ENCODE measurements at regions not wholly inside any gene's neighbourhood (a gene's known extent, or its start where the extent isn't known, plus 50 kb on each side); places are given as distances from the start of the nearest gene placed in this dataset.

DNA sequence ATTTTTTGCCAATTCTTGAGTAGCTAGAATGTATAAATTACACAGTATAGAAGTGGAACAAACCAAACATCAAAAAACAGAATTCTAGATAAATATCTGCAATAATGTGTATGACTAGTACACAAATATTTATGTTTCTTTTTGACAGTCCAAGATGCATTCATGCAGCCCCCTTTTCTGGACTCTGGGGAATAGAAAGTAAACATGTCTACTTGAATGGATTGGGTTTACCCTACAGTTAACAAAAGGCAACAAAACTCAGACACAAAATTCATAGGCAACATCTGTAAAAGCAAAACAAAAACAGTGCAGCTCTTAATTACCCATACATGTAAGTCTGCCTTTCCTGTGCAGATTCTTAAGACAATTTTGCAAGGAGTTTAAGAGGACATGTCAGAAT lies 419.4 kb upstream of the DACH1 start:
- intact Hi-C loops (cut with DNase I): no loop called here
- Histone ChIP-seq H3K36me3 (no peaks in the 10 kb centered on the region), H3K4me3 (no peak overlapping the region), H3K27me3 (no peaks in the 10 kb centered on the region), H3K9me3 (no peaks in the 10 kb centered on the region), H3K27ac (no peak overlapping the region), H3K4me1 (no peaks in the 10 kb centered on the region)
- TF ChIP-seq, protein P1, sequence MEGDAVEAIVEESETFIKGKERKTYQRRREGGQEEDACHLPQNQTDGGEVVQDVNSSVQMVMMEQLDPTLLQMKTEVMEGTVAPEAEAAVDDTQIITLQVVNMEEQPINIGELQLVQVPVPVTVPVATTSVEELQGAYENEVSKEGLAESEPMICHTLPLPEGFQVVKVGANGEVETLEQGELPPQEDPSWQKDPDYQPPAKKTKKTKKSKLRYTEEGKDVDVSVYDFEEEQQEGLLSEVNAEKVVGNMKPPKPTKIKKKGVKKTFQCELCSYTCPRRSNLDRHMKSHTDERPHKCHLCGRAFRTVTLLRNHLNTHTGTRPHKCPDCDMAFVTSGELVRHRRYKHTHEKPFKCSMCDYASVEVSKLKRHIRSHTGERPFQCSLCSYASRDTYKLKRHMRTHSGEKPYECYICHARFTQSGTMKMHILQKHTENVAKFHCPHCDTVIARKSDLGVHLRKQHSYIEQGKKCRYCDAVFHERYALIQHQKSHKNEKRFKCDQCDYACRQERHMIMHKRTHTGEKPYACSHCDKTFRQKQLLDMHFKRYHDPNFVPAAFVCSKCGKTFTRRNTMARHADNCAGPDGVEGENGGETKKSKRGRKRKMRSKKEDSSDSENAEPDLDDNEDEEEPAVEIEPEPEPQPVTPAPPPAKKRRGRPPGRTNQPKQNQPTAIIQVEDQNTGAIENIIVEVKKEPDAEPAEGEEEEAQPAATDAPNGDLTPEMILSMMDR (IDR thresholded peaks at IDR 0.05): no peak
- no peak for TF ChIP-seq POLR2A (IDR thresholded peaks at IDR 0.05)
- no peak for DNase-seq

DNA sequence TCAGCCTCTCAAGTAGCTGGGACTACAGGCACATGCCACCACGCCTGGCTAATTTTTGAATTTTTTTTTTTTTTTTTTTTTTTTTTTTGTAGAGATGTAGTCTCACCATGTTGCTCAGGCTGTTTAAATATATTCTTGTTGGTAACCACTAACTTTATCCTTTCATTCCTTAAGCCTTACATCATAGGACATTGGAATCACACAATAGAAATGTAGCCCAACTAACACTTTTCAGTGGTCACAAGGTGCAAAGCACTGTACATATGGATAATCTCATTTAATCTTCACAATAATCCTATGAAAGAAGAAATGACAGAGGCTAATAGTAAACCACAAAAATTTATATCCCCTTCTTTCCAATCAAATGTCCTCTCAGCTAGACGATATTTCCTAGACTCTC lies 417.8 kb upstream of the DACH1 start:
- no peaks in the 10 kb centered on the region for H3K27me3 ChIP-seq
- no peaks in the 10 kb centered on the region for H3K9me3 ChIP-seq
- 76 to 85% methylated on average over 2 of the region's 2 CpGs for WGBS, 2 donors
- no peak for TF ChIP-seq POLR2A (IDR thresholded peaks at IDR 0.05)
- TF ChIP-seq, protein P1 (IDR thresholded peaks at IDR 0.05): no peak
- DNase-seq: no peak
- no peak overlapping the region for H3K4me3 ChIP-seq
- intact Hi-C loops (cut with DNase I): no loop called here
- no peaks in the 10 kb centered on the region for H3K36me3 ChIP-seq
- no peaks in the 10 kb centered on the region for H3K4me1 ChIP-seq
- H3K27ac ChIP-seq: no peak overlapping the region

DNA sequence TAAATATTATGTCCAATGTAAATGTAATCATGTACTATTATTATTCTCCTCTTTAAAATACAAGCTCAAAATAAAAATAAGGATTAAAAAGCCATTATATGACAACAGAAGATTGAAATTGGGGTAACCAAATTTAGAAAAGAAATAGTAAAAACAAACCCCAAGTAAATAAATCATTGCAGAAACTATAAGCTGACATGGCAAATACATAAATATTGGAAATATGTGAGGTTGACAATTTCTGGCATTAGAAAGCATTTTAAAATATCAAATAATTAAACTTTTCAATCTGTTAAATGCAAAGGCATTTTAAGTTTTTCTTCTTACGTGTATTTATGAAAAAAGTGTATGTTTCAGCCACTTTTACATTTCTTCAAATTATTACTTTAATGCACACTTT lies 394.7 kb upstream of the DACH1 start:
- no peak overlapping the region for H3K27ac ChIP-seq
- no peak for DNase-seq
- 74 to 83% methylated on average over 1 of the region's 1 CpG for WGBS, 2 donors
- H3K36me3 ChIP-seq: no peaks in the 10 kb centered on the region
- TF ChIP-seq, protein P1 (IDR thresholded peaks at IDR 0.05): no peak
- TF ChIP-seq POLR2A (IDR thresholded peaks at IDR 0.05): no peak
- intact Hi-C loops (cut with DNase I): no loop called here
- H3K4me3 ChIP-seq: no peak overlapping the region
- H3K27me3 ChIP-seq: no peaks in the 10 kb centered on the region
- no peaks in the 10 kb centered on the region for H3K9me3 ChIP-seq
- no peaks in the 10 kb centered on the region for H3K4me1 ChIP-seq

DNA sequence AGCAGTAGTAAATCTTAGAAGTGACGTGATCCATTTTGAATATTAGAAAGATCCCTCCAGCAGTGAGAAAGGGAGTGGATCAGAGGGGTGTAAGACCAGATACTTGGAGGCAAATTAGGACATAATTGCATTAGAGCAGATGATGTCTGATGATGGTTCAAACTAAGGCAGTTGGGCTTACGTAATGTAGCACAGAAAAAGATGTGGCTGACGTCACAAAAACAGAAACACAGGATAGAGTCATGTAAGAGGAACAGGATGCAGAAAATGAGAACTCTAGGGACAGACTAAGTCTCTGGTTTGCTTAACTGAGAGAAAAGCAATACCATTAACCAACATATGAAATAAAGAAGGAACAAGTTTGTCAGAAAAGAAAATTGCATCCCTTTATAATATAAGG lies 392.5 kb upstream of the DACH1 start:
- Histone ChIP-seq H3K27ac (no peak overlapping the region), H3K9me3 (no peaks in the 10 kb centered on the region), H3K4me3 (no peak overlapping the region), H3K27me3 (no peaks in the 10 kb centered on the region), H3K36me3 (no peaks in the 10 kb centered on the region), H3K4me1 (no peaks in the 10 kb centered on the region)
- no peak for DNase-seq
- TF ChIP-seq, protein P1 (IDR thresholded peaks at IDR 0.05): no peak
- TF ChIP-seq POLR2A (IDR thresholded peaks at IDR 0.05): no peak
- intact Hi-C loops (cut with DNase I): no loop called here
- WGBS, 2 donors: 42 to 45% methylated on average over 3 of the region's 3 CpGs

DNA sequence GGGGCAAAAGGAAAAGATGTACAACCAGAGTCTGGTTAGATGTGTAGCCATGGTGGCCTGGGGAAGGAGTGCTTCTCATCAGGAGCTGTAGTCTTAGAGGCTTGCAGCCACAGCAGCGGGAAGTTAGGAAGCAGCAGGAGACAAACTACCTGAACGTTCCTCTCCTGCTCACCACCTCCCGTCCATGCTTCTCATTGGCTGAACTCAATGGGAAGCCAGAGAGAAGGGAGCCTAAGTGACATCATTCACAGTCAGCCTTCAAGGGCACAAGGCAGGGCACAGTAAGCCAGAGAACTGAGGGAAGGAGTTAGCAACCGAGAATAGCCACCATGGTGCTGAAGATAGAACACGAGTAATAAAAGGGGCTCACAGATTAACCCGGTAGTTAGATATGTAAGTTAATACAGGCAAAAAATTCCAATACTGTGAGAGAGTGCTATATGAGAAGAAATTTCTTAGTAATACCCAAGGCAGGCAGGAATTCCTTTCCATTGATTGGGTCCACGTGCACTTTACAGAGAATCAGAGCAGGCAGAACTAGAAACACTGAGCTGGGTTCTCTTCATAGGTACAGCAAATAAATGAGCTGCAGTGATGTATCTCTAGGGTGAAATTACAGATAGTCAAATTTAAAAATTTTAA lies 391.5 kb upstream of the DACH1 start:
- H3K4me1 ChIP-seq: no peaks in the 10 kb centered on the region
- WGBS, 2 donors: 75 to 76% methylated on average over 7 of the region's 7 CpGs
- no peaks in the 10 kb centered on the region for H3K36me3 ChIP-seq
- TF ChIP-seq, protein P1 (IDR thresholded peaks at IDR 0.05): no peak
- no peak for TF ChIP-seq POLR2A (IDR thresholded peaks at IDR 0.05)
- no peak for DNase-seq
- intact Hi-C loops (cut with DNase I): no loop called here
- H3K27ac ChIP-seq: no peak overlapping the region
- no peaks in the 10 kb centered on the region for H3K9me3 ChIP-seq
- H3K4me3 ChIP-seq: no peak overlapping the region
- H3K27me3 ChIP-seq: no peaks in the 10 kb centered on the region

Data from esophagus squamous epithelium (tissue), 5 donors.